Liver (tissue), 3 donors: ENCODE measurements at regions not wholly inside any gene's neighbourhood (a gene's known extent, or its start where the extent isn't known, plus 50 kb on each side); places are given as distances from the start of the nearest gene placed in this dataset.

Experiments
- FOXA1 ChIP-seq: IDR thresholded peaks from 2 replicates; pipeline ENCODE4 v1.6.1; 2016; ENCODE audit warnings: antibody characterized with exemption
- GABPA ChIP-seq, 2 donors: IDR thresholded peaks in 1 of 2; conservative IDR thresholded peaks in 1 of 2; 2 replicates each; pipeline ENCODE4 v1.6.1; 2016; ENCODE audit warnings: antibody characterized with exemption in 2 of 2, mild to moderate bottlenecking in 1 of 2, moderate library complexity in 1 of 2
- HNF4G ChIP-seq: IDR thresholded peaks from 2 replicates; pipeline ENCODE4 v1.6.1; 2016; ENCODE audit warnings: antibody characterized with exemption
- JUND ChIP-seq, 2 donors: IDR thresholded peaks; 2 replicates each; pipeline ENCODE4 v1.6.1; 2016; ENCODE audit warnings: antibody characterized with exemption in 2 of 2
- NR2F2 ChIP-seq: IDR thresholded peaks from 2 replicates; pipeline ENCODE4 v1.6.1; 2016; ENCODE audit warnings: antibody characterized with exemption
- RAD21 ChIP-seq, 2 donors: IDR thresholded peaks; 2 replicates each; pipeline ENCODE4 v1.6.1; 2016; ENCODE audit warnings: antibody characterized with exemption in 2 of 2, mild to moderate bottlenecking in 2 of 2
- RXRA ChIP-seq, 2 donors: IDR thresholded peaks; 2 replicates each; pipeline ENCODE4 v1.6.1; 2017 to 2018; ENCODE audit warnings: antibody characterized with exemption in 2 of 2, mild to moderate bottlenecking in 1 of 2
- SP1 ChIP-seq: IDR thresholded peaks from 2 replicates; pipeline ENCODE4 v1.6.1; 2018; ENCODE audit warnings: antibody characterized with exemption, mild to moderate bottlenecking
- TAF1 ChIP-seq: conservative IDR thresholded peaks from 2 replicates; pipeline ENCODE4 v1.6.1; 2016; ENCODE audit warnings: antibody characterized with exemption, mild to moderate bottlenecking
- YY1 ChIP-seq: IDR thresholded peaks from 2 replicates; pipeline ENCODE4 v1.6.1; 2016; ENCODE audit warnings: antibody characterized with exemption, mild to moderate bottlenecking
- TF ChIP-seq, protein P1 (sequence below): IDR thresholded peaks from 2 replicates; pipeline ENCODE4 v1.6.1; 2016; ENCODE audit warnings: antibody characterized with exemption, mild to moderate bottlenecking
- TF ChIP-seq, protein P2 (sequence below): IDR thresholded peaks from 2 replicates; pipeline ENCODE4 v1.6.1; 2016; ENCODE audit warnings: antibody characterized with exemption
- TF ChIP-seq, protein P3 (sequence below): fragments of 150-350 bp; IDR thresholded peaks from 2 replicates; pipeline ENCODE4 v1.5.1; 2017; ENCODE audit warnings: improper control_type of control experiment, low read depth, low read length; ENCODE audit not compliant: missing input control
- TF ChIP-seq, protein P4 (sequence below): IDR thresholded peaks from 2 replicates; pipeline ENCODE4 v1.6.1; 2016; ENCODE audit warnings: antibody characterized with exemption
- donor health status: healthy.
- donor health status: healthy.

DNA sequence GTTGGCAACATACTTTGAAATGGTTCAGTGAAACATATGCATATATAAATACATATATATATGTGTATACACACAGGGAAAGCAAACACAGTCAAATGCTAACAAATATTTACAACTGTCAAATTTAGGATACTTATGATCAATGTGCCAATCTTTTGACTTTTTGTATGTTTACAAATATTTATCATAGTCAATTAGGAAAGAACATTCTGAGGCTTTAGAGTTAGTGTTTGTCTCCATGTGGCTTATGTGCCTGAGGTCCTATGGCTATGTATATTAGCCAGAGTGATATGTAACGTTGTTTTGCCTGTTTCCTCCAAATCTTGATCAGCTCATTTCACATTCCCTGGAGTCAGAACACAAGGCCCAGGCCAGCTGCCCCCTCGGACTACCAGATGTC, 126.5 kb upstream of the MAN1A1 start:
- TF ChIP-seq, protein P1, sequence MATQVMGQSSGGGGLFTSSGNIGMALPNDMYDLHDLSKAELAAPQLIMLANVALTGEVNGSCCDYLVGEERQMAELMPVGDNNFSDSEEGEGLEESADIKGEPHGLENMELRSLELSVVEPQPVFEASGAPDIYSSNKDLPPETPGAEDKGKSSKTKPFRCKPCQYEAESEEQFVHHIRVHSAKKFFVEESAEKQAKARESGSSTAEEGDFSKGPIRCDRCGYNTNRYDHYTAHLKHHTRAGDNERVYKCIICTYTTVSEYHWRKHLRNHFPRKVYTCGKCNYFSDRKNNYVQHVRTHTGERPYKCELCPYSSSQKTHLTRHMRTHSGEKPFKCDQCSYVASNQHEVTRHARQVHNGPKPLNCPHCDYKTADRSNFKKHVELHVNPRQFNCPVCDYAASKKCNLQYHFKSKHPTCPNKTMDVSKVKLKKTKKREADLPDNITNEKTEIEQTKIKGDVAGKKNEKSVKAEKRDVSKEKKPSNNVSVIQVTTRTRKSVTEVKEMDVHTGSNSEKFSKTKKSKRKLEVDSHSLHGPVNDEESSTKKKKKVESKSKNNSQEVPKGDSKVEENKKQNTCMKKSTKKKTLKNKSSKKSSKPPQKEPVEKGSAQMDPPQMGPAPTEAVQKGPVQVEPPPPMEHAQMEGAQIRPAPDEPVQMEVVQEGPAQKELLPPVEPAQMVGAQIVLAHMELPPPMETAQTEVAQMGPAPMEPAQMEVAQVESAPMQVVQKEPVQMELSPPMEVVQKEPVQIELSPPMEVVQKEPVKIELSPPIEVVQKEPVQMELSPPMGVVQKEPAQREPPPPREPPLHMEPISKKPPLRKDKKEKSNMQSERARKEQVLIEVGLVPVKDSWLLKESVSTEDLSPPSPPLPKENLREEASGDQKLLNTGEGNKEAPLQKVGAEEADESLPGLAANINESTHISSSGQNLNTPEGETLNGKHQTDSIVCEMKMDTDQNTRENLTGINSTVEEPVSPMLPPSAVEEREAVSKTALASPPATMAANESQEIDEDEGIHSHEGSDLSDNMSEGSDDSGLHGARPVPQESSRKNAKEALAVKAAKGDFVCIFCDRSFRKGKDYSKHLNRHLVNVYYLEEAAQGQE = no peak
- TF ChIP-seq, protein P2, sequence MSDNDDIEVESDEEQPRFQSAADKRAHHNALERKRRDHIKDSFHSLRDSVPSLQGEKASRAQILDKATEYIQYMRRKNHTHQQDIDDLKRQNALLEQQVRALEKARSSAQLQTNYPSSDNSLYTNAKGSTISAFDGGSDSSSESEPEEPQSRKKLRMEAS = no peak
- TF ChIP-seq, protein P3, sequence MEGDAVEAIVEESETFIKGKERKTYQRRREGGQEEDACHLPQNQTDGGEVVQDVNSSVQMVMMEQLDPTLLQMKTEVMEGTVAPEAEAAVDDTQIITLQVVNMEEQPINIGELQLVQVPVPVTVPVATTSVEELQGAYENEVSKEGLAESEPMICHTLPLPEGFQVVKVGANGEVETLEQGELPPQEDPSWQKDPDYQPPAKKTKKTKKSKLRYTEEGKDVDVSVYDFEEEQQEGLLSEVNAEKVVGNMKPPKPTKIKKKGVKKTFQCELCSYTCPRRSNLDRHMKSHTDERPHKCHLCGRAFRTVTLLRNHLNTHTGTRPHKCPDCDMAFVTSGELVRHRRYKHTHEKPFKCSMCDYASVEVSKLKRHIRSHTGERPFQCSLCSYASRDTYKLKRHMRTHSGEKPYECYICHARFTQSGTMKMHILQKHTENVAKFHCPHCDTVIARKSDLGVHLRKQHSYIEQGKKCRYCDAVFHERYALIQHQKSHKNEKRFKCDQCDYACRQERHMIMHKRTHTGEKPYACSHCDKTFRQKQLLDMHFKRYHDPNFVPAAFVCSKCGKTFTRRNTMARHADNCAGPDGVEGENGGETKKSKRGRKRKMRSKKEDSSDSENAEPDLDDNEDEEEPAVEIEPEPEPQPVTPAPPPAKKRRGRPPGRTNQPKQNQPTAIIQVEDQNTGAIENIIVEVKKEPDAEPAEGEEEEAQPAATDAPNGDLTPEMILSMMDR = no peak
- TF ChIP-seq TAF1 (no peak), GABPA (IDR thresholded peaks at IDR 0.05 in 1 of 2, conservative IDR thresholded peaks at IDR 0.05 in 1 of 2) (no peak), YY1 (no peak), RAD21 (IDR thresholded peaks at IDR 0.05) (no peak), FOXA1 (no peak), JUND (IDR thresholded peaks at IDR 0.05) (no peak), NR2F2 (no peak), SP1 (no peak), HNF4G (no peak), RXRA (IDR thresholded peaks at IDR 0.05) (no peak)
- TF ChIP-seq, protein P4, sequence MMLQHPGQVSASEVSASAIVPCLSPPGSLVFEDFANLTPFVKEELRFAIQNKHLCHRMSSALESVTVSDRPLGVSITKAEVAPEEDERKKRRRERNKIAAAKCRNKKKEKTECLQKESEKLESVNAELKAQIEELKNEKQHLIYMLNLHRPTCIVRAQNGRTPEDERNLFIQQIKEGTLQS = no peak
